Tibial nerve (tissue), 4 donors: ENCODE measurements at regions not wholly inside any gene's neighbourhood (a gene's known extent, or its start where the extent isn't known, plus 50 kb on each side); places are given as distances from the start of the nearest gene placed in this dataset.

Experiments used
- CTCF ChIP-seq, 5 experiments: fragments of 200-600 bp in 3 of 5; fragments of 450-650 bp in 2 of 5; sonication (generic) in 3 of 5; IDR thresholded peaks; one replicate each; pipeline ENCODE4 v1.5.1; 2016 to 2019; ENCODE audit warnings: antibody characterized with exemption in 5 of 5, mild to moderate bottlenecking in 3 of 5, moderate library complexity in 2 of 5
- EP300 ChIP-seq, 2 donors: sonication (generic); formaldehyde crosslinking; IDR thresholded peaks; one replicate each; pipeline ENCODE4 v1.6.1; 2017; ENCODE audit warnings: antibody characterized with exemption in 2 of 2, mild to moderate bottlenecking in 1 of 2
- POLR2A ChIP-seq, 2 donors: fragments of 450-650 bp; IDR thresholded peaks; one replicate each; pipeline ENCODE4 v1.6.1; 2017; ENCODE audit warnings: antibody characterized with exemption in 2 of 2, mild to moderate bottlenecking in 2 of 2, moderate library complexity in 2 of 2

GRCh38 chr3:177439694-177440269 is 242.5 kb upstream of the TBL1XR1 start:
- TF ChIP-seq CTCF (IDR thresholded peaks at IDR 0.05) (no peak), EP300 (IDR thresholded peaks at IDR 0.05) (no peak), POLR2A (IDR thresholded peaks at IDR 0.05) (no peak)
